B cell (primary cell): ENCODE measurements at regions not wholly inside any gene's neighbourhood (a gene's known extent, or its start where the extent isn't known, plus 50 kb on each side); places are given as distances from the start of the nearest gene placed in this dataset.
"Not testable (repeated sequence)": the region's sequence is repeated elsewhere in the genome, so short reads cannot be mapped to it uniquely, and the experiment has no call there.

Experiments used
- ATAC-seq: fragments of 200-7000 bp; cut with Tn5 transposase; one replicate; pipeline ENCODE4 v1.10.0; 2021; ENCODE audit warnings: low read depth, mild to moderate bottlenecking, moderate number of reproducible peaks, moderate library complexity
- CTCF ChIA-PET: fragments of 350-600 bp; sonication (Branson Sonifier 250); formaldehyde crosslinking; loops from one replicate; lab custom pipeline; 2021; ENCODE audit warnings: antibody characterized with exemption, inconsistent platforms; lab: Charles Lee
- POLR2A ChIA-PET: fragments of 350-600 bp; sonication (Branson Sonifier 250); formaldehyde crosslinking; loops from one replicate; lab custom pipeline; 2021; ENCODE audit warnings: antibody characterized with exemption; lab: Charles Lee
- DNase-seq: peaks from one replicate; pipeline ENCODE4 v3.0.0; 2013
- H2AFZ ChIP-seq: 2 replicates; pipeline ENCODE4 v1.6.1; 2012; ENCODE audit warnings: mild to moderate bottlenecking, low read depth, low read length; ENCODE audit not compliant: insufficient read depth, poor library complexity, severe bottlenecking
- H3K27ac ChIP-seq, 2 donors: 1 replicate in 1 of 2; 2 replicates in 1 of 2; pipeline ENCODE4 v1.5.1; 2012 to 2013; ENCODE audit warnings: low read length in 2 of 2, mild to moderate bottlenecking in 2 of 2, moderate library complexity in 1 of 2
- H3K27me3 ChIP-seq, 4 experiments: fragments of 200-600 bp in 1 of 4; sonication (generic) in 1 of 4; replicated peaks in 1 of 4; 1 replicate in 2 of 4; 2 replicates in 2 of 4; pipeline versions ENCODE4 v1.6.1 to v1.7.0; 2013 to 2016; ENCODE audit warnings: low read length in 3 of 4, mild to moderate bottlenecking in 2 of 4, mixed read lengths in 1 of 4, moderate library complexity in 1 of 4; ENCODE audit not compliant: insufficient read depth in 4 of 4, control insufficient read depth in 3 of 4; ENCODE audit errors: control extremely low read depth in 1 of 4
- H3K36me3 ChIP-seq, 2 experiments: replicated peaks in 1 of 2; 1 replicate in 1 of 2; 2 replicates in 1 of 2; pipeline versions ENCODE4 v1.6.1 to v1.7.1; 2013; ENCODE audit warnings: low read length in 1 of 2; ENCODE audit not compliant: insufficient read depth in 2 of 2, control insufficient read depth in 1 of 2; ENCODE audit errors: control extremely low read depth in 1 of 2, extremely low read depth in 1 of 2
- H3K4me1 ChIP-seq, 2 donors: fragments of 200-600 bp in 1 of 2; sonication (generic) in 1 of 2; 1 replicate in 1 of 2; 2 replicates in 1 of 2; pipeline versions ENCODE4 v1.5.1 to v1.6.1; 2013 to 2017; ENCODE audit warnings: low read length in 2 of 2; ENCODE audit not compliant: control insufficient read depth in 2 of 2, insufficient read depth in 2 of 2
- H3K4me2 ChIP-seq: replicated peaks from 2 replicates; pipeline ENCODE3; 2012; ENCODE audit warnings: mild to moderate bottlenecking, low read depth, low read length; ENCODE audit not compliant: poor library complexity, severe bottlenecking
- H3K4me3 ChIP-seq, 5 experiments: fragments of 200-600 bp in 1 of 5; sonication (generic) in 1 of 5; 1 replicate in 3 of 5; 2 replicates in 2 of 5; pipeline versions ENCODE4 v1.5.1 to v1.7.0; 2011 to 2016; ENCODE audit warnings: low read length in 4 of 5, mild to moderate bottlenecking in 4 of 5, low read depth in 2 of 5, control low read depth in 1 of 5, moderate library complexity in 1 of 5; ENCODE audit not compliant: insufficient read depth in 1 of 5; ENCODE audit errors: control extremely low read depth in 1 of 5, extremely low read depth in 1 of 5
- H3K79me2 ChIP-seq: fragments of 200-600 bp; sonication (generic); one replicate; pipeline ENCODE4 v1.6.0; 2016; ENCODE audit warnings: low read length; ENCODE audit not compliant: control insufficient read depth, insufficient read depth
- H3K9ac ChIP-seq: fragments of 200-600 bp; sonication (generic); 2 replicates; pipeline ENCODE4 v1.6.1; 2017; ENCODE audit warnings: mild to moderate bottlenecking, low read length, moderate library complexity
- H3K9me3 ChIP-seq, 3 donors: one replicate each; pipeline versions ENCODE4 v1.6.1 to v1.7.1; 2013; ENCODE audit warnings: low read length in 2 of 3; ENCODE audit not compliant: control insufficient read depth in 2 of 3, insufficient read depth in 1 of 3; ENCODE audit errors: control extremely low read depth in 1 of 3
- H4K20me1 ChIP-seq: 2 replicates; pipeline ENCODE4 v1.6.0; 2012; ENCODE audit warnings: mild to moderate bottlenecking, low read length; ENCODE audit not compliant: insufficient read depth, control insufficient read depth, poor library complexity, severe bottlenecking
- H3K27ac Mint-ChIP-seq: one replicate; pipeline ENCODE4 v1.8.0; 2021; ENCODE audit warnings: mixed read lengths
- H3K27me3 Mint-ChIP-seq: one replicate; pipeline ENCODE4 v1.8.0; 2021; ENCODE audit warnings: mixed read lengths
- H3K4me1 Mint-ChIP-seq: one replicate; pipeline ENCODE4 v1.8.0; 2021; ENCODE audit warnings: mixed read lengths
- H3K4me3 Mint-ChIP-seq: one replicate; pipeline ENCODE4 v1.8.0; 2021; ENCODE audit warnings: mixed read lengths
- H3K9me3 Mint-ChIP-seq: one replicate; pipeline ENCODE4 v1.8.0; 2022; ENCODE audit warnings: mixed read lengths; ENCODE audit not compliant: insufficient read depth
- EZH2 ChIP-seq: IDR thresholded peaks from 2 replicates; pipeline ENCODE4 v1.6.1; 2012; ENCODE audit warnings: borderline replicate concordance, low read depth, mild to moderate bottlenecking, moderate library complexity, low read length; ENCODE audit not compliant: insufficient read depth, poor library complexity, severe bottlenecking
- WGBS: methylation state at CpG from one replicate; pipeline ENCODE4 v1.1.5; 2013; ENCODE audit warnings: missing lambda C conversion rate; ENCODE audit not compliant: insufficient coverage; 5-methylcytosine and 5-hydroxymethylcytosine counted together
- intact Hi-C: fragments of 100-400 bp; cut with micrococcal nuclease; formaldehyde crosslinking; loops from one replicate; pipeline ENCODE4 v1.10.0; 2022
- TF ChIP-seq, protein P1 (sequence below): fragments of 200-600 bp; IDR thresholded peaks from one replicate; pipeline ENCODE4 v1.8.0; 2022; ENCODE audit warnings: antibody characterized with exemption, mild to moderate bottlenecking

DNA sequence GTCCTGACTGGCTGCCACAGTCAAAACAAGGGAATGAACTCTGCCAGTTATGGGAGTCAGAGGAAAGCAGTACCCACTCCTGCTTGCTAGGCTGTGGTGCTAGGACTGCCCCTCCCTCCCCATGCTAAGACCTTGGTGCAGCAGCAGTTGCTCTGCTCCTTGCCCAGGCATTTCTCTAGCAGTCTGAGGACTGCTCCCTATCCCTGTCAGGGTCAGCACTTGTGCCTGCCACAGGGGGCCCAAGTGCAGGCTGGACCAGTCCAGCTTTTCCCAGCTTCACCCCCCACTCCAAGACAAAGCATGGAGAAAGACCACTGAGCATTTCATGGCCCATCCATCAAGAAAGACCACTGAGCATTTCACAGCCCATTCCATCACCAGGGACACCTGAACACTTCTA lies 305.8 kb upstream of the CLEC14A start:
- no peak overlapping the region for H2AFZ ChIP-seq
- TF ChIP-seq EZH2: no peak
- TF ChIP-seq, protein P1, sequence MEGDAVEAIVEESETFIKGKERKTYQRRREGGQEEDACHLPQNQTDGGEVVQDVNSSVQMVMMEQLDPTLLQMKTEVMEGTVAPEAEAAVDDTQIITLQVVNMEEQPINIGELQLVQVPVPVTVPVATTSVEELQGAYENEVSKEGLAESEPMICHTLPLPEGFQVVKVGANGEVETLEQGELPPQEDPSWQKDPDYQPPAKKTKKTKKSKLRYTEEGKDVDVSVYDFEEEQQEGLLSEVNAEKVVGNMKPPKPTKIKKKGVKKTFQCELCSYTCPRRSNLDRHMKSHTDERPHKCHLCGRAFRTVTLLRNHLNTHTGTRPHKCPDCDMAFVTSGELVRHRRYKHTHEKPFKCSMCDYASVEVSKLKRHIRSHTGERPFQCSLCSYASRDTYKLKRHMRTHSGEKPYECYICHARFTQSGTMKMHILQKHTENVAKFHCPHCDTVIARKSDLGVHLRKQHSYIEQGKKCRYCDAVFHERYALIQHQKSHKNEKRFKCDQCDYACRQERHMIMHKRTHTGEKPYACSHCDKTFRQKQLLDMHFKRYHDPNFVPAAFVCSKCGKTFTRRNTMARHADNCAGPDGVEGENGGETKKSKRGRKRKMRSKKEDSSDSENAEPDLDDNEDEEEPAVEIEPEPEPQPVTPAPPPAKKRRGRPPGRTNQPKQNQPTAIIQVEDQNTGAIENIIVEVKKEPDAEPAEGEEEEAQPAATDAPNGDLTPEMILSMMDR: no peak
- no peak overlapping the region for H3K4me3 ChIP-seq
- Mint-ChIP-seq H3K4me1 (no peaks in the 10 kb centered on the region), H3K9me3 (peaks cover 11% of the 10 kb centered on the region), H3K27ac (no peak overlapping the region), H3K27me3 (no peaks in the 10 kb centered on the region), H3K4me3 (no peak overlapping the region)
- no peaks in the 10 kb centered on the region for H3K27me3 ChIP-seq
- no peaks in the 10 kb centered on the region for H4K20me1 ChIP-seq
- no peaks in the 10 kb centered on the region for H3K4me1 ChIP-seq
- intact Hi-C loops: no loop called here
- no peaks in the 10 kb centered on the region for H3K79me2 ChIP-seq
- H3K36me3 ChIP-seq: no peaks in the 10 kb centered on the region
- DNase-seq: no peak
- H3K9ac ChIP-seq: no peak overlapping the region
- H3K27ac ChIP-seq: no peak overlapping the region
- CTCF ChIA-PET: no interaction called here
- ATAC-seq: no peak
- H3K9me3 ChIP-seq: peaks cover 0 to 16% (median 1%) of the 10 kb centered on the region in 3 donors
- POLR2A ChIA-PET: no interaction called here
- H3K4me2 ChIP-seq: no peak overlapping the region

DNA sequence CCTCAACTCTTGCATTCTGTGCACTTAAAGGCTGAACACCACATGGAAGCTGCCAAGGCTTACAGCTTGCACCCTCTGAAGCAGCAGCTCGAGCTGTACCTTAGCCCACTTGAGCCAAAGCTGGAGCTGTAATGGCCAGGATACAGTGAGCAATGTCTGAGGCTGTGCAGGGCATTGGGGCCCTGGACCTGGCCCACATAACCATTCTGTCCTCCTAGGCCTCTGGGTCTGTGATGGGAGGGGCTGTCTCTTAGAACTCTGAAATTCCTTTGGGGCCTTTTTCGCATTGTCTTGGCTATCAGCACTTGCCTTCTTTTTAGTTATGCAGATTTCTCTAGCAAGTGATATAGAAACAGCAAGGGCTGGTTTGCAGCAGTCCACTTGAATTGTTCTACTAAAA lies 303.8 kb upstream of the CLEC14A start:
- TF ChIP-seq, protein P1: no peak
- TF ChIP-seq EZH2: no peak
- Mint-ChIP-seq H3K27me3 (no peaks in the 10 kb centered on the region), H3K4me3 (no peak overlapping the region), H3K4me1 (no peaks in the 10 kb centered on the region), H3K9me3 (peaks cover 11% of the 10 kb centered on the region), H3K27ac (no peak overlapping the region)
- Histone ChIP-seq H3K79me2 (no peaks in the 10 kb centered on the region), H3K4me3 (no peak overlapping the region), H3K9me3 (peaks cover 0 to 16% (median 1%) of the 10 kb centered on the region in 3 donors), H4K20me1 (no peaks in the 10 kb centered on the region), H3K27me3 (no peaks in the 10 kb centered on the region), H2AFZ (no peak overlapping the region), H3K4me2 (no peak overlapping the region), H3K4me1 (no peaks in the 10 kb centered on the region), H3K36me3 (no peaks in the 10 kb centered on the region), H3K9ac (no peak overlapping the region), H3K27ac (no peak overlapping the region)
- DNase-seq (no peak), ATAC-seq (no peak)
- WGBS: no CpG with 5 or more reads among the region's 2 CpGs
- CTCF ChIA-PET: no interaction called here
- POLR2A ChIA-PET: no interaction called here
- intact Hi-C loops: no loop called here

DNA sequence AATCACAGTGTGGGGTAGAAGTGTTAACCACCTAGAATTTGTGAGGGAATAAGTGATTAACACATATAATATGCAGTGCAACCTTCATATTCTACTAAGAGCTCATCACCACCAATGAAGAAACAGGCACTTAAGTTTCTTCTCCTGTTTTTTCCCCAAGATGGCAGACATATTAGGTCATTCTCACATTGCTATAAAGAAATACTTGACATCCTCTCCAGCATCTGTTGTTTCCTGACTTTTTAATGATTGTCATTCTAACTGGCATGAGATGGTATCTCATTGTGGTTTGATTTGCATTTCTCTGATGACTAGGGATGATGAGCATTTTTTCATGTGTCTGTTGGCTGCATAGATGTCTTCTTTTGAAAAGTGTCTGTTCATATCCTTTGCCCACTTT lies 301.5 kb upstream of the CLEC14A start:
- POLR2A ChIA-PET: not testable (repeated sequence)

More for the DNA sequence above, 301.5 kb upstream of the CLEC14A start:
- H3K27ac ChIP-seq, DNase-seq, H3K27me3 ChIP-seq, CTCF ChIA-PET, H3K27me3 Mint-ChIP-seq, H3K36me3 ChIP-seq, H3K4me1 ChIP-seq, H3K4me1 Mint-ChIP-seq, H3K4me2 ChIP-seq, ATAC-seq, H4K20me1 ChIP-seq, H3K9ac ChIP-seq, H3K79me2 ChIP-seq, H3K4me3 ChIP-seq, intact Hi-C loops, H3K27ac Mint-ChIP-seq, H3K4me3 Mint-ChIP-seq, H2AFZ ChIP-seq: not testable (repeated sequence)
- peaks cover 0 to 16% (median 0%) of the 10 kb centered on the region in 3 donors for H3K9me3 ChIP-seq
- H3K9me3 Mint-ChIP-seq: peaks cover 11% of the 10 kb centered on the region
